Sigmoid colon (tissue), 6 donors: ENCODE measurements at regions not wholly inside any gene's neighbourhood (a gene's known extent, or its start where the extent isn't known, plus 50 kb on each side); places are given as distances from the start of the nearest gene placed in this dataset.
"Not testable (repeated sequence)": the region's sequence is repeated elsewhere in the genome, so short reads cannot be mapped to it uniquely, and the experiment has no call there.

Source experiments
- DNase-seq: peaks from one replicate; pipeline ENCODE4 v3.0.0-alpha.2; 2019
- H3K27ac ChIP-seq, 4 donors: fragments of 200-600 bp; sonication (generic); one replicate each; pipeline ENCODE4 v1.5.1; 2016 to 2019; ENCODE audit warnings: mild to moderate bottlenecking in 1 of 4
- H3K27me3 ChIP-seq, 3 donors: fragments of 200-600 bp; sonication (generic); one replicate each; pipeline ENCODE4 v1.5.1; 2019; ENCODE audit warnings: mild to moderate bottlenecking in 1 of 3
- H3K36me3 ChIP-seq, 4 donors: fragments of 200-600 bp; sonication (generic); one replicate each; pipeline ENCODE4 v1.5.1; 2016 to 2019
- H3K4me1 ChIP-seq, 4 donors: fragments of 200-600 bp; sonication (generic); one replicate each; pipeline ENCODE4 v1.5.1; 2017 to 2019
- H3K4me3 ChIP-seq, 4 donors: fragments of 200-600 bp; sonication (generic); one replicate each; pipeline ENCODE4 v1.5.1; 2017 to 2019; ENCODE audit warnings: mild to moderate bottlenecking in 2 of 4, moderate library complexity in 1 of 4
- H3K9me3 ChIP-seq, 4 donors: fragments of 200-600 bp in 3 of 4; sonication (generic) in 3 of 4; one replicate each; pipeline versions ENCODE4 v1.5.1 to v1.6.1; 2013 to 2019
- CTCF ChIP-seq, 4 experiments: fragments of 450-650 bp in 3 of 4; fragments of 200-600 bp in 1 of 4; IDR thresholded peaks; one replicate each; pipeline ENCODE4 v1.5.1; 2016 to 2019; ENCODE audit warnings: antibody characterized with exemption in 4 of 4, mild to moderate bottlenecking in 3 of 4, moderate library complexity in 2 of 4
- EP300 ChIP-seq, 4 donors: sonication (generic); formaldehyde crosslinking; IDR thresholded peaks; one replicate each; pipeline ENCODE4 v1.6.1; 2017; ENCODE audit warnings: antibody characterized with exemption in 4 of 4
- POLR2A ChIP-seq, 2 donors: fragments of 450-650 bp; IDR thresholded peaks; one replicate each; pipeline ENCODE4 v1.6.1; 2016; ENCODE audit warnings: antibody characterized with exemption in 2 of 2, mild to moderate bottlenecking in 2 of 2, moderate library complexity in 2 of 2
- POLR2AphosphoS5 ChIP-seq, 4 donors: sonication (generic); formaldehyde crosslinking; IDR thresholded peaks; one replicate each; pipeline ENCODE4 v1.6.1; 2017; ENCODE audit warnings: antibody characterized with exemption in 4 of 4
- WGBS, 2 donors: extraction: QIAGEN DNeasy Blood & Tissue Kit; methylation state at CpG; one replicate each; pipeline ENCODE4 v1.1.7; 2013; 5-methylcytosine and 5-hydroxymethylcytosine counted together
- intact Hi-C: fragments of 100-400 bp; cut with DNase I; formaldehyde crosslinking; loops from one replicate; pipeline ENCODE4 v1.15.1; 2023
- donor health status: healthy with polysubstance abuse.
- donor health status: healthy.

GRCh38 chr4:30866346-30866745, 146.2 kb downstream of the PCDH7 start:
- H3K27me3 ChIP-seq, result no peaks in the 10 kb centered on the region
- TF ChIP-seq CTCF (IDR thresholded peaks at IDR 0.05), result no peak
- no peak for TF ChIP-seq EP300 (IDR thresholded peaks at IDR 0.05)
- no peak for TF ChIP-seq POLR2AphosphoS5 (IDR thresholded peaks at IDR 0.05)
- no peak for TF ChIP-seq POLR2A (IDR thresholded peaks at IDR 0.05)
- intact Hi-C loops, result loop anchor here (5.0 to 10.0 kb wide), 2 partner anchors 112 to 144 kb away; partner anchors contain the start of gene PCDH7
- H3K36me3 ChIP-seq, result no peaks in the 10 kb centered on the region
- peaks cover 0 to 83% (median 67%) of the 10 kb centered on the region in 4 donors for H3K4me1 ChIP-seq
- no peaks in the 10 kb centered on the region for H3K9me3 ChIP-seq
- 63 to 66% methylated on average over 1 of the region's 1 CpG for whole genome bisulfite sequencing, 2 donors
- H3K4me3 ChIP-seq, result no peak overlapping the region
- DNase-seq, result no peak
- H3K27ac ChIP-seq, result peak overlapping the region; percentile 62 to 78 (median 74)

- Histone ChIP-seq H3K4me3 (no peak overlapping the region), H3K27me3 (no peaks in the 10 kb centered on the region), H3K9me3 (no peaks in the 10 kb centered on the region), H3K27ac (peak overlapping the region; percentile 62 to 78 (median 74)), H3K4me1 (peaks cover 0 to 79% (median 65%) of the 10 kb centered on the region in 4 donors), H3K36me3 (no peaks in the 10 kb centered on the region)
- WGBS, 2 donors, result 93 to 95% methylated on average over 1 of the region's 1 CpG
- intact Hi-C loops, result loop anchor here (5.0 to 10.0 kb wide), 2 partner anchors 112 to 145 kb away; partner anchors contain the start of gene PCDH7
- no peak for TF ChIP-seq EP300 (IDR thresholded peaks at IDR 0.05)
- TF ChIP-seq CTCF (IDR thresholded peaks at IDR 0.05), result no peak
- TF ChIP-seq POLR2AphosphoS5 (IDR thresholded peaks at IDR 0.05), result no peak
- TF ChIP-seq POLR2A (IDR thresholded peaks at IDR 0.05), result no peak
- DNase-seq, result no peak
Observed at GRCh38 chr4:30866907-30867306, 146.7 kb downstream of the PCDH7 start.

GRCh38 chr4:30867427-30867826, 147.3 kb downstream of the PCDH7 start:
- H3K4me1 ChIP-seq, result peaks cover 0 to 74% (median 61%) of the 10 kb centered on the region in 4 donors
- TF ChIP-seq POLR2AphosphoS5 (IDR thresholded peaks at IDR 0.05) (peak in 2 of 4 donors; percentile 60 to 70), CTCF (IDR thresholded peaks at IDR 0.05) (no peak), EP300 (IDR thresholded peaks at IDR 0.05) (peak in 2 of 4 donors; percentile 28 to 79), POLR2A (IDR thresholded peaks at IDR 0.05) (no peak)
- 87% methylated on average over 3 of the region's 3 CpGs for WGBS, 2 donors
- intact Hi-C loops, result loop anchor here (5.0 to 10.0 kb wide), 2 partner anchors 113 to 145 kb away; partner anchors contain the start of gene PCDH7
- no peak overlapping the region for H3K4me3 ChIP-seq
- H3K36me3 ChIP-seq, result no peaks in the 10 kb centered on the region
- peak overlapping the region; percentile 62 to 78 (median 74) for H3K27ac ChIP-seq
- DNase-seq, result peak; percentile 72
- H3K27me3 ChIP-seq, result no peaks in the 10 kb centered on the region
- no peaks in the 10 kb centered on the region for H3K9me3 ChIP-seq

- TF ChIP-seq POLR2A (IDR thresholded peaks at IDR 0.05), result no peak
- TF ChIP-seq POLR2AphosphoS5 (IDR thresholded peaks at IDR 0.05), result peak in 3 of 4 donors; percentile 59 to 75 (median 64)
- peak in 1 of 4 donors; percentile 50 for TF ChIP-seq EP300 (IDR thresholded peaks at IDR 0.05)
- no peaks in the 10 kb centered on the region for H3K27me3 ChIP-seq
- peak overlapping the region; percentile 62 to 78 (median 74) for H3K27ac ChIP-seq
- intact Hi-C loops, result loop anchor here (5.0 to 10.0 kb wide), 2 partner anchors 114 to 146 kb away; partner anchors contain the start of gene PCDH7
- H3K9me3 ChIP-seq, result no peaks in the 10 kb centered on the region
- no peak overlapping the region for H3K4me3 ChIP-seq
- H3K36me3 ChIP-seq, result no peaks in the 10 kb centered on the region
- peaks cover 0 to 65% (median 52%) of the 10 kb centered on the region in 4 donors for H3K4me1 ChIP-seq
- 58 to 74% methylated on average over 5 of the region's 5 CpGs for WGBS, 2 donors
- no peak for DNase-seq
Observed at GRCh38 chr4:30868111-30868895, 148.1 kb downstream of the PCDH7 start.

GRCh38 chr4:30869387-30869786, 149.2 kb downstream of the PCDH7 start:
- Histone ChIP-seq H3K4me1 (peaks cover 0 to 54% (median 43%) of the 10 kb centered on the region in 4 donors), H3K27ac (peak overlapping the region; percentile 62 to 78 (median 74))
- H3K4me3 ChIP-seq, DNase-seq, H3K27me3 ChIP-seq, H3K9me3 ChIP-seq, H3K36me3 ChIP-seq: not testable (repeated sequence)
- intact Hi-C loops, result loop anchor here (5.0 to 10.0 kb wide), 2 partner anchors 115 to 147 kb away; partner anchors contain the start of gene PCDH7
- 62 to 80% methylated on average over 1 of the region's 1 CpG for WGBS, 2 donors
